ENCODE measurements at regions not wholly inside any gene's neighbourhood (a gene's known extent, or its start where the extent isn't known, plus 50 kb on each side); places are given as distances from the start of the nearest gene placed in this dataset.

GRCh38 chr3:22296601-22297000 is 545.6 kb upstream of the ZNF385D start:
- H3K4me3 ChIP-seq (replicated peaks; ENCODE audit: low read depth, low read length): no peak overlapping the region
- DNase-seq (ENCODE audit: extremely low read depth, insufficient read length): no peak
- no peaks in the 10 kb centered on the region for H3K36me3 ChIP-seq (ENCODE audit: control insufficient read depth, insufficient read depth, low read length)
- TF ChIP-seq, protein P1, sequence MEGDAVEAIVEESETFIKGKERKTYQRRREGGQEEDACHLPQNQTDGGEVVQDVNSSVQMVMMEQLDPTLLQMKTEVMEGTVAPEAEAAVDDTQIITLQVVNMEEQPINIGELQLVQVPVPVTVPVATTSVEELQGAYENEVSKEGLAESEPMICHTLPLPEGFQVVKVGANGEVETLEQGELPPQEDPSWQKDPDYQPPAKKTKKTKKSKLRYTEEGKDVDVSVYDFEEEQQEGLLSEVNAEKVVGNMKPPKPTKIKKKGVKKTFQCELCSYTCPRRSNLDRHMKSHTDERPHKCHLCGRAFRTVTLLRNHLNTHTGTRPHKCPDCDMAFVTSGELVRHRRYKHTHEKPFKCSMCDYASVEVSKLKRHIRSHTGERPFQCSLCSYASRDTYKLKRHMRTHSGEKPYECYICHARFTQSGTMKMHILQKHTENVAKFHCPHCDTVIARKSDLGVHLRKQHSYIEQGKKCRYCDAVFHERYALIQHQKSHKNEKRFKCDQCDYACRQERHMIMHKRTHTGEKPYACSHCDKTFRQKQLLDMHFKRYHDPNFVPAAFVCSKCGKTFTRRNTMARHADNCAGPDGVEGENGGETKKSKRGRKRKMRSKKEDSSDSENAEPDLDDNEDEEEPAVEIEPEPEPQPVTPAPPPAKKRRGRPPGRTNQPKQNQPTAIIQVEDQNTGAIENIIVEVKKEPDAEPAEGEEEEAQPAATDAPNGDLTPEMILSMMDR (IDR thresholded peaks at IDR 0.05; ENCODE audit: insufficient read depth, low read length, poor library complexity, severe bottlenecking): no peak
- H3K27me3 ChIP-seq (replicated peaks; ENCODE audit: control insufficient read depth, insufficient read depth, low read length): no peaks in the 10 kb centered on the region

DNA sequence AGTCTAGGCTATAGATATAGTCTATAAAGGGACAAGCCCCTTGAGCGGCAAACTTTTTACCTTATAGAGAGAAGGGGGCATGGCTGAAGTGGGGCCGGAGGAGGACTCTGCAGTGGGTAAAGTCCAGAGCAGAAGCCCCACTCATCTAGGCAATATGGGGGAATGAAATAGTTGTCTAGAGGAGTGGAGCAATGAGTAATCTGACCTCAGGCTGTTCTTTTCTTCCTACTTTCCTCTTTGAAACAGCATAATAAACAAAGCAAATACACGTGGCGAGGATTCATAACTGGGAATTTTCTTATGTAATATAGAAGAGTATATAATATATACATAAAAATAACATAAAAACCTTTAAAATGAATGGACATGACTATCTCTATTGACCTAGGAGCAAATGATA is 546.4 kb upstream of the ZNF385D start:
- Histone ChIP-seq H3K36me3 (ENCODE audit: control insufficient read depth, insufficient read depth, low read length) (no peaks in the 10 kb centered on the region), H3K27me3 (replicated peaks; ENCODE audit: control insufficient read depth, insufficient read depth, low read length) (no peaks in the 10 kb centered on the region), H3K4me3 (replicated peaks; ENCODE audit: low read depth, low read length) (no peak overlapping the region)
- DNase-seq (ENCODE audit: extremely low read depth, insufficient read length): no peak
- TF ChIP-seq, protein P1 (IDR thresholded peaks at IDR 0.05; ENCODE audit: insufficient read depth, low read length, poor library complexity, severe bottlenecking): no peak

- no peaks in the 10 kb centered on the region for H3K27me3 ChIP-seq (replicated peaks; ENCODE audit: control insufficient read depth, insufficient read depth, low read length)
- TF ChIP-seq, protein P1 (IDR thresholded peaks at IDR 0.05; ENCODE audit: insufficient read depth, low read length, poor library complexity, severe bottlenecking): no peak
- no peak overlapping the region for H3K4me3 ChIP-seq (replicated peaks; ENCODE audit: low read depth, low read length)
- no peaks in the 10 kb centered on the region for H3K36me3 ChIP-seq (ENCODE audit: control insufficient read depth, insufficient read depth, low read length)
- no peak for DNase-seq (ENCODE audit: extremely low read depth, insufficient read length)
These were observed 555.4 kb upstream of the ZNF385D start for GRCh38 chr3:22306454-22306853.

GRCh38 chr3:22308871-22309270 is 557.9 kb upstream of the ZNF385D start:
- H3K27me3 ChIP-seq (replicated peaks; ENCODE audit: control insufficient read depth, insufficient read depth, low read length): no peaks in the 10 kb centered on the region
- no peak for DNase-seq (ENCODE audit: extremely low read depth, insufficient read length)
- TF ChIP-seq, protein P1 (IDR thresholded peaks at IDR 0.05; ENCODE audit: insufficient read depth, low read length, poor library complexity, severe bottlenecking): no peak
- no peak overlapping the region for H3K4me3 ChIP-seq (replicated peaks; ENCODE audit: low read depth, low read length)
- H3K36me3 ChIP-seq (ENCODE audit: control insufficient read depth, insufficient read depth, low read length): no peaks in the 10 kb centered on the region

DNA sequence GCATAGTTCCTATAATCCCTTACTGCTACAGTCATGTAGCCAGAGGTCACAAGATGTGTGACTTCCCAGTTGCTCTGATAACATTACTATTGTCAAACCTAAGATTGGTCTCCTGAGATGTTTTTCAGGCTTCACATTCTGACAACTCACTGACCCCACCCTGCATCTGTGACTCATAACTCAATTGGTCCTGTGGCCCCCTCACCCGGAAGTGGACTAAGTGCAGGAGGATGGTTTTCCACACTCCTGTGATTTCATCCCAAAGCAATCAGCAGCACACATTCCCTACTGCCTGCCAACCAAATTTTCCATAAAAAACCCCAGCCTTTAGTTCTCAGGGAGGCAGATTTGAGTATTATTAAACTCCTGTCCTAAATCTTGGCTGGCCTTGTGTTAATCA is 564.9 kb upstream of the ZNF385D start:
- TF ChIP-seq, protein P1 (IDR thresholded peaks at IDR 0.05; ENCODE audit: insufficient read depth, low read length, poor library complexity, severe bottlenecking): no peak
- no peak for DNase-seq (ENCODE audit: extremely low read depth, insufficient read length)
- Histone ChIP-seq H3K36me3 (ENCODE audit: control insufficient read depth, insufficient read depth, low read length) (no peaks in the 10 kb centered on the region), H3K4me3 (replicated peaks; ENCODE audit: low read depth, low read length) (no peak overlapping the region), H3K27me3 (replicated peaks; ENCODE audit: control insufficient read depth, insufficient read depth, low read length) (no peaks in the 10 kb centered on the region)

- no peak for DNase-seq (ENCODE audit: extremely low read depth, insufficient read length)
- TF ChIP-seq, protein P1 (IDR thresholded peaks at IDR 0.05; ENCODE audit: insufficient read depth, low read length, poor library complexity, severe bottlenecking): no peak
- Histone ChIP-seq H3K4me3 (replicated peaks; ENCODE audit: low read depth, low read length) (no peak overlapping the region), H3K27me3 (replicated peaks; ENCODE audit: control insufficient read depth, insufficient read depth, low read length) (no peaks in the 10 kb centered on the region), H3K36me3 (ENCODE audit: control insufficient read depth, insufficient read depth, low read length) (no peaks in the 10 kb centered on the region)
These were observed 567.3 kb upstream of the ZNF385D start for GRCh38 chr3:22318325-22318724.
